Suprapubic skin (tissue), 4 donors: ENCODE measurements at regions not wholly inside any gene's neighbourhood (a gene's known extent, or its start where the extent isn't known, plus 50 kb on each side); places are given as distances from the start of the nearest gene placed in this dataset.

Source experiments
- DNase-seq, 2 donors: peaks; one replicate each; pipeline ENCODE4 v3.0.0-alpha.2; 2019; ENCODE audit warnings: low spot score in 2 of 2
- H3K27ac ChIP-seq: fragments of 200-600 bp; sonication (generic); one replicate; pipeline ENCODE4 v1.5.1; 2019
- H3K27me3 ChIP-seq: fragments of 200-600 bp; sonication (generic); one replicate; pipeline ENCODE4 v1.5.1; 2019
- H3K36me3 ChIP-seq: fragments of 200-600 bp; sonication (generic); one replicate; pipeline ENCODE4 v1.5.1; 2019
- H3K4me1 ChIP-seq: fragments of 200-600 bp; sonication (generic); one replicate; pipeline ENCODE4 v1.5.1; 2019
- H3K4me3 ChIP-seq: fragments of 200-600 bp; sonication (generic); one replicate; pipeline ENCODE4 v1.5.1; 2019; ENCODE audit warnings: mild to moderate bottlenecking
- H3K9me3 ChIP-seq: fragments of 200-600 bp; sonication (generic); one replicate; pipeline ENCODE4 v1.5.1; 2019
- EP300 ChIP-seq: sonication (generic); formaldehyde crosslinking; IDR thresholded peaks from one replicate; pipeline ENCODE4 v1.6.1; 2017; ENCODE audit warnings: antibody characterized with exemption
- POLR2A ChIP-seq, 2 donors: fragments of 450-650 bp; IDR thresholded peaks; one replicate each; pipeline ENCODE4 v1.6.1; 2017; ENCODE audit warnings: antibody characterized with exemption in 2 of 2, mild to moderate bottlenecking in 2 of 2, moderate library complexity in 2 of 2
- POLR2AphosphoS5 ChIP-seq, 3 donors: sonication (generic); formaldehyde crosslinking; IDR thresholded peaks; one replicate each; pipeline ENCODE4 v1.6.1; 2017; ENCODE audit warnings: antibody characterized with exemption in 3 of 3
- WGBS: methylation state at CpG from one replicate; pipeline ENCODE4 v1.1.5; 2018; 5-methylcytosine and 5-hydroxymethylcytosine counted together
- TF ChIP-seq, protein P1 (sequence below), 2 donors: fragments of 200-600 bp in 1 of 2; fragments of 450-650 bp in 1 of 2; sonication (generic) in 1 of 2; IDR thresholded peaks; one replicate each; pipeline ENCODE4 v1.5.1; 2016 to 2019; ENCODE audit warnings: antibody characterized with exemption in 2 of 2, mild to moderate bottlenecking in 1 of 2, moderate library complexity in 1 of 2

GRCh38 chr12:30829876-30830275 lies 75.1 kb upstream of the CAPRIN2 start:
- no peaks in the 10 kb centered on the region for H3K9me3 ChIP-seq
- H3K27me3 ChIP-seq: peaks cover 12% of the 10 kb centered on the region
- no peaks in the 10 kb centered on the region for H3K36me3 ChIP-seq
- TF ChIP-seq POLR2A (IDR thresholded peaks at IDR 0.05) (no peak), EP300 (no peak), POLR2AphosphoS5 (IDR thresholded peaks at IDR 0.05) (no peak)
- TF ChIP-seq, protein P1, sequence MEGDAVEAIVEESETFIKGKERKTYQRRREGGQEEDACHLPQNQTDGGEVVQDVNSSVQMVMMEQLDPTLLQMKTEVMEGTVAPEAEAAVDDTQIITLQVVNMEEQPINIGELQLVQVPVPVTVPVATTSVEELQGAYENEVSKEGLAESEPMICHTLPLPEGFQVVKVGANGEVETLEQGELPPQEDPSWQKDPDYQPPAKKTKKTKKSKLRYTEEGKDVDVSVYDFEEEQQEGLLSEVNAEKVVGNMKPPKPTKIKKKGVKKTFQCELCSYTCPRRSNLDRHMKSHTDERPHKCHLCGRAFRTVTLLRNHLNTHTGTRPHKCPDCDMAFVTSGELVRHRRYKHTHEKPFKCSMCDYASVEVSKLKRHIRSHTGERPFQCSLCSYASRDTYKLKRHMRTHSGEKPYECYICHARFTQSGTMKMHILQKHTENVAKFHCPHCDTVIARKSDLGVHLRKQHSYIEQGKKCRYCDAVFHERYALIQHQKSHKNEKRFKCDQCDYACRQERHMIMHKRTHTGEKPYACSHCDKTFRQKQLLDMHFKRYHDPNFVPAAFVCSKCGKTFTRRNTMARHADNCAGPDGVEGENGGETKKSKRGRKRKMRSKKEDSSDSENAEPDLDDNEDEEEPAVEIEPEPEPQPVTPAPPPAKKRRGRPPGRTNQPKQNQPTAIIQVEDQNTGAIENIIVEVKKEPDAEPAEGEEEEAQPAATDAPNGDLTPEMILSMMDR (IDR thresholded peaks at IDR 0.05): no peak
- no peak overlapping the region for H3K27ac ChIP-seq
- DNase-seq: no peak
- H3K4me3 ChIP-seq: no peak overlapping the region
- no peaks in the 10 kb centered on the region for H3K4me1 ChIP-seq
- WGBS: 87% methylated on average over 1 of the region's 1 CpG

DNA sequence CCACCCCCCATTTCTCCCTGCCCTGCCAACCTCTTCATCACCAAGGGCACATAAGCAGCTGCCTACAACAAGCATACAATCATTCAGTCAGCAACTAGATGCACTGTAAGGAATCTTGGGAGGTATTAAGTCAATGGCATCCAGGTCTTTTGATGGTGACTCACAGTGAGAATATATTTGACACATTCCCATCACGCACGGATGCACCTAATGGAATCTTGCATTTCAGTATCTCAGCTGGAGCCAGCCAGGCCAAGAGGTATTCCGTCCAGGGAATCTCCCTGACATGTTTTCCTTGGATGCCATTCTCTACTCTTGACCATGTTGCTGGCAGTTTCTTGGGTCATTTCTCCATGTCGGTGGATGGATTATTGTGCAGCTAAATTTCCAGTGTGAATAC lies 73.9 kb upstream of the CAPRIN2 start:
- TF ChIP-seq EP300 (no peak), POLR2A (IDR thresholded peaks at IDR 0.05) (no peak), POLR2AphosphoS5 (IDR thresholded peaks at IDR 0.05) (no peak)
- TF ChIP-seq, protein P1 (IDR thresholded peaks at IDR 0.05): no peak
- WGBS: 83% methylated on average over 4 of the region's 4 CpGs
- peaks cover 10% of the 10 kb centered on the region for H3K27me3 ChIP-seq
- no peak for DNase-seq
- H3K36me3 ChIP-seq: no peaks in the 10 kb centered on the region
- no peak overlapping the region for H3K27ac ChIP-seq
- no peaks in the 10 kb centered on the region for H3K9me3 ChIP-seq
- H3K4me1 ChIP-seq: no peaks in the 10 kb centered on the region
- no peak overlapping the region for H3K4me3 ChIP-seq

DNA sequence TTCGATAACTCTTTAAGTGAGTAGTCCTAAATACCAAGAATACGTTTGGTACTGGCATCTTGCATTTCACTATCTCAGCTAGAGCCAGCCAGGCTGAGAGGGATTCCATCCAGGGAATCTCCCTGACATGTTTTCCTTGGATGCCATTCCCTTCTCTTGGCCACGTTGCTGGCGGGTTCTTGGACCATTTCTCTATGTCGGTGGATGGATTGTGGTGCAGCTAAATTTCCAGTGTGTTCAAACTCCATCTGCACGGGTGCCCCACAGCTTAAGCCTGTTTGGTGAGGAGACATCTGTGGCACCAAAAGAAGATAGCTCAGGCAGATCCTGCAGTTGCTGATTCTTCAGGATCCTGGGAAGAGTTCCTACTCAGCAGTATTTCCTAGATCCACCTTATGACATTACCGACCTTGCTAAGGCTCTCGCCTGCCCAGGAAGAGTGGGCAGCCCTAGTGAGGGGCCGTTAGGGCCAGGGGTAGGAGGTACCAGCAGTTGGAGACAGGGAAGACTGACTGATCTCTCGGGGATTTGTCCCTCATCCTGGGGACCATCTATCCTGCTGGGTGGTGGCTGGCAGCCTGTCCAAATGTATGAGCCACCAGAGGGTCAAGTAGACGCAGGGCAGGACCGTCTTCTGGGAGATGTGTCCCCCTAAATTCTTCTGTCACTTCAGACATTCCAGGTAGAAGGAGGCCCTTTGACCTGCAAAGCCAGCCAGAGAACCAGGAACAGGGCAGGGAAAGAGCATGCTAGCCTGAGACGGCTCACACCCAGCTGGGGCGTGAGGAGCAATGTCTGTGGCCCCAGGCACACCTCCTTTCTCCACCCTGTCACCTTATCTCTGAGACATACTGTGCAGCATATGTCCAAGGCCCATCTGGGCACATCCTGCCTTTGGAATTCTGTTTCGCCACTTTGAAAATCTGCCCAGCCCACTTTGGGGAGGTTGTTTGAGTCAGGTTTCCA lies 72.6 kb upstream of the CAPRIN2 start:
- Histone ChIP-seq H3K4me3 (no peak overlapping the region), H3K4me1 (peaks cover 7% of the 10 kb centered on the region), H3K27ac (no peak overlapping the region), H3K36me3 (no peaks in the 10 kb centered on the region), H3K27me3 (peaks cover 2% of the 10 kb centered on the region), H3K9me3 (no peaks in the 10 kb centered on the region)
- DNase-seq: no peak
- WGBS: 63% methylated on average over 13 of the region's 15 CpGs
- TF ChIP-seq EP300: no peak
- TF ChIP-seq POLR2AphosphoS5 (IDR thresholded peaks at IDR 0.05): no peak
- TF ChIP-seq, protein P1 (IDR thresholded peaks at IDR 0.05): no peak
- no peak for TF ChIP-seq POLR2A (IDR thresholded peaks at IDR 0.05)

DNA sequence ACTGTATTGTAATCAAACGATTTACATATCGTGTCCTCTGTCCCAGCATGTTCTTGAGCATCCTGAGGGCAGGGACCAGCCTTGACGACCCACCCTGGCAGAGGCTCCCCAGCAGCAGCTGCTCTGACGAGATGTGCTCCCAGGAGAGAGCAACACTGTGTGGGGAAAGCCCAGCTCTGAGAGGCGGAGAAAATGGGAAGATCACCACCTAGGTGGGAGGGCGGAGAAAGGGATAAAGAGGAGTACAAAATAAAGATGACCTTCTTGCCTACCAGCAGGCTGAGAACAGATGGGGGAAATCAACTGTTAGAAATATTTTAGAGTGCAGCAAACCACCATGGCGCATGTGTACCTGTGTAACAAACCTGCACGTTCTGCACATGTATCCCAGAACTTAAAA lies 71.5 kb upstream of the CAPRIN2 start:
- H3K36me3 ChIP-seq: no peaks in the 10 kb centered on the region
- peaks cover 10% of the 10 kb centered on the region for H3K4me1 ChIP-seq
- no peaks in the 10 kb centered on the region for H3K27me3 ChIP-seq
- 74% methylated on average over 8 of the region's 8 CpGs for WGBS
- H3K4me3 ChIP-seq: no peak overlapping the region
- H3K27ac ChIP-seq: no peak overlapping the region
- TF ChIP-seq POLR2A (IDR thresholded peaks at IDR 0.05): no peak
- no peak for DNase-seq
- H3K9me3 ChIP-seq: no peaks in the 10 kb centered on the region

DNA sequence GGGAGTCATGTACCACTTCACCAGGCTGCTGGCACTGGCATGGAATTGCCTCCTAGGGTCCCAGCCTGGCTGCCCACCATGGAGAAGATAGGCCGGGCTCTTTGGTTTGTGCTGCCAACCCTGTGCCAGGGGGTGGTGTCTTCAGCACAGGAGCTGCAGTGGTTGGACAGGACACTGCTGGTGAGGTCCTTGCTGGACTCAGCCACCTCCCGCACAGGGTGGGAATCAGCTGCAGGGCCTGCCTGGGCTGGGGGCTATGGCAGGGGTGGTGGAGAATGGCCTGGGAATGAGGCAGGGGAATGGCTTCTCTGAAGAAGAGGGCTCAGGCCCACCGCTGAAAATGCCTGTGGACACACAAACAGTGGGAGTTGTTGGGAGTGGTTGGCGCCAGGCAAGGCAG lies 70.6 kb upstream of the CAPRIN2 start:
- TF ChIP-seq EP300: no peak
- TF ChIP-seq, protein P1 (IDR thresholded peaks at IDR 0.05): no peak
- TF ChIP-seq POLR2A (IDR thresholded peaks at IDR 0.05): no peak
- TF ChIP-seq POLR2AphosphoS5 (IDR thresholded peaks at IDR 0.05): no peak
- Histone ChIP-seq H3K4me3 (no peak overlapping the region), H3K27me3 (no peaks in the 10 kb centered on the region), H3K9me3 (no peaks in the 10 kb centered on the region), H3K36me3 (no peaks in the 10 kb centered on the region), H3K27ac (no peak overlapping the region), H3K4me1 (peaks cover 10% of the 10 kb centered on the region)
- no peak for DNase-seq
- 61% methylated on average over 3 of the region's 4 CpGs for WGBS
